ENCODE measurements at regions not wholly inside any gene's neighbourhood (a gene's known extent, or its start where the extent isn't known, plus 50 kb on each side); places are given as distances from the start of the nearest gene placed in this dataset.

GRCh38 chr22:47372596-47373385, 610.3 kb downstream of the TBC1D22A start:
- no peak for DNase-seq
- Histone ChIP-seq H3K4me1 (ENCODE audit: control insufficient read depth, insufficient read depth, low read length, poor library complexity, severe bottlenecking) (no peaks in the 10 kb centered on the region), H3K27ac (ENCODE audit: insufficient read depth, low read length, poor library complexity, severe bottlenecking) (no peak overlapping the region), H3K36me3 (ENCODE audit: control insufficient read depth, insufficient read depth, low read length) (no peaks in the 10 kb centered on the region), H3K9me3 (ENCODE audit: control insufficient read depth, low read length) (no peaks in the 10 kb centered on the region), H3K27me3 (replicated peaks; ENCODE audit: control insufficient read depth, insufficient read depth, low read length, poor library complexity, severe bottlenecking) (no peaks in the 10 kb centered on the region), H3K4me3 (ENCODE audit: insufficient read depth, low read depth, low read length, poor library complexity, severe bottlenecking) (no peak overlapping the region)

GRCh38 chr22:47372111-47372581, 609.7 kb downstream of the TBC1D22A start:
- Histone ChIP-seq H3K4me1 (ENCODE audit: control insufficient read depth, insufficient read depth, low read length, poor library complexity, severe bottlenecking) (no peaks in the 10 kb centered on the region), H3K36me3 (ENCODE audit: control insufficient read depth, insufficient read depth, low read length) (no peaks in the 10 kb centered on the region), H3K27me3 (replicated peaks; ENCODE audit: control insufficient read depth, insufficient read depth, low read length, poor library complexity, severe bottlenecking) (no peaks in the 10 kb centered on the region), H3K4me3 (ENCODE audit: insufficient read depth, low read depth, low read length, poor library complexity, severe bottlenecking) (no peak overlapping the region), H3K27ac (ENCODE audit: insufficient read depth, low read length, poor library complexity, severe bottlenecking) (no peak overlapping the region), H3K9me3 (ENCODE audit: control insufficient read depth, low read length) (no peaks in the 10 kb centered on the region)
- no peak for DNase-seq

GRCh38 chr22:47371263-47372090, 609.0 kb downstream of the TBC1D22A start:
- H3K4me1 ChIP-seq (ENCODE audit: control insufficient read depth, insufficient read depth, low read length, poor library complexity, severe bottlenecking): no peaks in the 10 kb centered on the region
- no peaks in the 10 kb centered on the region for H3K27me3 ChIP-seq (replicated peaks; ENCODE audit: control insufficient read depth, insufficient read depth, low read length, poor library complexity, severe bottlenecking)
- H3K36me3 ChIP-seq (ENCODE audit: control insufficient read depth, insufficient read depth, low read length): no peaks in the 10 kb centered on the region
- H3K4me3 ChIP-seq (ENCODE audit: insufficient read depth, low read depth, low read length, poor library complexity, severe bottlenecking): no peak overlapping the region
- H3K9me3 ChIP-seq (ENCODE audit: control insufficient read depth, low read length): no peaks in the 10 kb centered on the region
- no peak overlapping the region for H3K27ac ChIP-seq (ENCODE audit: insufficient read depth, low read length, poor library complexity, severe bottlenecking)
- no peak for DNase-seq

GRCh38 chr22:47370448-47371262, 608.2 kb downstream of the TBC1D22A start:
- Histone ChIP-seq H3K4me1 (ENCODE audit: control insufficient read depth, insufficient read depth, low read length, poor library complexity, severe bottlenecking) (no peaks in the 10 kb centered on the region), H3K9me3 (ENCODE audit: control insufficient read depth, low read length) (no peaks in the 10 kb centered on the region), H3K4me3 (ENCODE audit: insufficient read depth, low read depth, low read length, poor library complexity, severe bottlenecking) (no peak overlapping the region), H3K36me3 (ENCODE audit: control insufficient read depth, insufficient read depth, low read length) (no peaks in the 10 kb centered on the region), H3K27me3 (replicated peaks; ENCODE audit: control insufficient read depth, insufficient read depth, low read length, poor library complexity, severe bottlenecking) (no peaks in the 10 kb centered on the region), H3K27ac (ENCODE audit: insufficient read depth, low read length, poor library complexity, severe bottlenecking) (no peak overlapping the region)
- DNase-seq: no peak

- no peak for DNase-seq
- H3K27ac ChIP-seq (ENCODE audit: insufficient read depth, low read length, poor library complexity, severe bottlenecking): no peak overlapping the region
- H3K9me3 ChIP-seq (ENCODE audit: control insufficient read depth, low read length): no peaks in the 10 kb centered on the region
- no peaks in the 10 kb centered on the region for H3K36me3 ChIP-seq (ENCODE audit: control insufficient read depth, insufficient read depth, low read length)
- H3K4me1 ChIP-seq (ENCODE audit: control insufficient read depth, insufficient read depth, low read length, poor library complexity, severe bottlenecking): no peaks in the 10 kb centered on the region
- no peak overlapping the region for H3K4me3 ChIP-seq (ENCODE audit: insufficient read depth, low read depth, low read length, poor library complexity, severe bottlenecking)
- no peaks in the 10 kb centered on the region for H3K27me3 ChIP-seq (replicated peaks; ENCODE audit: control insufficient read depth, insufficient read depth, low read length, poor library complexity, severe bottlenecking)
Observed at GRCh38 chr22:47369431-47370015, 607.1 kb downstream of the TBC1D22A start.

- no peak overlapping the region for H3K27ac ChIP-seq (ENCODE audit: insufficient read depth, low read length, poor library complexity, severe bottlenecking)
- H3K9me3 ChIP-seq (ENCODE audit: control insufficient read depth, low read length): no peaks in the 10 kb centered on the region
- no peaks in the 10 kb centered on the region for H3K27me3 ChIP-seq (replicated peaks; ENCODE audit: control insufficient read depth, insufficient read depth, low read length, poor library complexity, severe bottlenecking)
- no peak overlapping the region for H3K4me3 ChIP-seq (ENCODE audit: insufficient read depth, low read depth, low read length, poor library complexity, severe bottlenecking)
- H3K36me3 ChIP-seq (ENCODE audit: control insufficient read depth, insufficient read depth, low read length): no peaks in the 10 kb centered on the region
- no peak for DNase-seq
- H3K4me1 ChIP-seq (ENCODE audit: control insufficient read depth, insufficient read depth, low read length, poor library complexity, severe bottlenecking): no peaks in the 10 kb centered on the region
Observed at GRCh38 chr22:47369020-47369419, 606.6 kb downstream of the TBC1D22A start.

GRCh38 chr22:47367993-47368945, 605.8 kb downstream of the TBC1D22A start:
- H3K4me3 ChIP-seq (ENCODE audit: insufficient read depth, low read depth, low read length, poor library complexity, severe bottlenecking): no peak overlapping the region
- no peaks in the 10 kb centered on the region for H3K27me3 ChIP-seq (replicated peaks; ENCODE audit: control insufficient read depth, insufficient read depth, low read length, poor library complexity, severe bottlenecking)
- no peak overlapping the region for H3K27ac ChIP-seq (ENCODE audit: insufficient read depth, low read length, poor library complexity, severe bottlenecking)
- no peaks in the 10 kb centered on the region for H3K4me1 ChIP-seq (ENCODE audit: control insufficient read depth, insufficient read depth, low read length, poor library complexity, severe bottlenecking)
- no peak for DNase-seq
- H3K36me3 ChIP-seq (ENCODE audit: control insufficient read depth, insufficient read depth, low read length): no peaks in the 10 kb centered on the region
- H3K9me3 ChIP-seq (ENCODE audit: control insufficient read depth, low read length): no peaks in the 10 kb centered on the region

- H3K36me3 ChIP-seq (ENCODE audit: control insufficient read depth, insufficient read depth, low read length): no peaks in the 10 kb centered on the region
- H3K4me1 ChIP-seq (ENCODE audit: control insufficient read depth, insufficient read depth, low read length, poor library complexity, severe bottlenecking): no peaks in the 10 kb centered on the region
- no peak overlapping the region for H3K4me3 ChIP-seq (ENCODE audit: insufficient read depth, low read depth, low read length, poor library complexity, severe bottlenecking)
- DNase-seq: no peak
- H3K27me3 ChIP-seq (replicated peaks; ENCODE audit: control insufficient read depth, insufficient read depth, low read length, poor library complexity, severe bottlenecking): no peaks in the 10 kb centered on the region
- H3K27ac ChIP-seq (ENCODE audit: insufficient read depth, low read length, poor library complexity, severe bottlenecking): no peak overlapping the region
- no peaks in the 10 kb centered on the region for H3K9me3 ChIP-seq (ENCODE audit: control insufficient read depth, low read length)
Observed at GRCh38 chr22:47367107-47367690, 604.7 kb downstream of the TBC1D22A start.
